ENCODE measurements at regions not wholly inside any gene's neighbourhood (a gene's known extent, or its start where the extent isn't known, plus 50 kb on each side); places are given as distances from the start of the nearest gene placed in this dataset.
"Not testable (repeated sequence)": the region's sequence is repeated elsewhere in the genome, so short reads cannot be mapped to it uniquely, and the experiment has no call there.

- DNase-seq (ENCODE audit: low read depth, low spot score); in situ Hi-C loops (cut with HindIII; ENCODE audit: low pct_unique_long_range_greater_than_20kb, low sequenced_read_pairs): not testable (repeated sequence)
These were observed 66.8 kb upstream of the ST3GAL6 start for GRCh38 chr3:98696296-98696695.

GRCh38 chr3:98697225-98697624, 65.9 kb upstream of the ST3GAL6 start:
- DNase-seq (ENCODE audit: low read depth, low spot score): no peak

GRCh38 chr3:98699132-98699531, 64.0 kb upstream of the ST3GAL6 start:
- in situ Hi-C loops (cut with HindIII; ENCODE audit: low pct_unique_long_range_greater_than_20kb, low sequenced_read_pairs): no loop called here
- no peak for DNase-seq (ENCODE audit: low read depth, low spot score)

More at GRCh38 chr3:98697225-98697624, 65.9 kb upstream of the ST3GAL6 start:
- in situ Hi-C loops (cut with HindIII; ENCODE audit: low pct_unique_long_range_greater_than_20kb, low sequenced_read_pairs): no loop called here

- DNase-seq (ENCODE audit: low read depth, low spot score): no peak
- in situ Hi-C loops (cut with HindIII; ENCODE audit: low pct_unique_long_range_greater_than_20kb, low sequenced_read_pairs): no loop called here
These were observed 62.0 kb upstream of the ST3GAL6 start for GRCh38 chr3:98701071-98701675.

GRCh38 chr3:98702166-98702565, 61.0 kb upstream of the ST3GAL6 start:
- in situ Hi-C loops (cut with HindIII; ENCODE audit: low pct_unique_long_range_greater_than_20kb, low sequenced_read_pairs): no loop called here
- DNase-seq (ENCODE audit: low read depth, low spot score): no peak

GRCh38 chr3:98705212-98705611, 57.9 kb upstream of the ST3GAL6 start:
- no peak for DNase-seq (ENCODE audit: low read depth, low spot score)

GRCh38 chr3:98705694-98706093, 57.4 kb upstream of the ST3GAL6 start:
- peak; percentile 71 for DNase-seq (ENCODE audit: low read depth, low spot score)
- in situ Hi-C loops (cut with HindIII; ENCODE audit: low pct_unique_long_range_greater_than_20kb, low sequenced_read_pairs): no loop called here

More at GRCh38 chr3:98705212-98705611, 57.9 kb upstream of the ST3GAL6 start:
- in situ Hi-C loops (cut with HindIII; ENCODE audit: low pct_unique_long_range_greater_than_20kb, low sequenced_read_pairs): no loop called here

- in situ Hi-C loops (cut with HindIII; ENCODE audit: low pct_unique_long_range_greater_than_20kb, low sequenced_read_pairs); DNase-seq (ENCODE audit: low read depth, low spot score): not testable (repeated sequence)
These were observed 54.5 kb upstream of the ST3GAL6 start for GRCh38 chr3:98708681-98709080.

GRCh38 chr3:98709441-98709840, 53.7 kb upstream of the ST3GAL6 start:
- in situ Hi-C loops (cut with HindIII; ENCODE audit: low pct_unique_long_range_greater_than_20kb, low sequenced_read_pairs): no loop called here
- DNase-seq (ENCODE audit: low read depth, low spot score): no peak

- in situ Hi-C loops (cut with HindIII; ENCODE audit: low pct_unique_long_range_greater_than_20kb, low sequenced_read_pairs): no loop called here
- no peak for DNase-seq (ENCODE audit: low read depth, low spot score)
These were observed 53.0 kb upstream of the ST3GAL6 start for GRCh38 chr3:98710067-98710659.

- DNase-seq (ENCODE audit: low read depth, low spot score): no peak
These were observed 51.7 kb upstream of the ST3GAL6 start for GRCh38 chr3:98711426-98711825.

GRCh38 chr3:98712726-98713125, 50.4 kb upstream of the ST3GAL6 start:
- in situ Hi-C loops (cut with HindIII; ENCODE audit: low pct_unique_long_range_greater_than_20kb, low sequenced_read_pairs): no loop called here
- no peak for DNase-seq (ENCODE audit: low read depth, low spot score)

More at GRCh38 chr3:98711426-98711825, 51.7 kb upstream of the ST3GAL6 start:
- in situ Hi-C loops (cut with HindIII; ENCODE audit: low pct_unique_long_range_greater_than_20kb, low sequenced_read_pairs): no loop called here

GRCh38 chr3:98713332-98713731, 49.8 kb upstream of the ST3GAL6 start:
- DNase-seq (ENCODE audit: low read depth, low spot score); in situ Hi-C loops (cut with HindIII; ENCODE audit: low pct_unique_long_range_greater_than_20kb, low sequenced_read_pairs): not testable (repeated sequence)
